ENCODE measurements at regions not wholly inside any gene's neighbourhood (a gene's known extent, or its start where the extent isn't known, plus 50 kb on each side); places are given as distances from the start of the nearest gene placed in this dataset.

GRCh38 chr2:118496870-118497611 lies 350.4 kb downstream of the EN1 start:
- no peak for DNase-seq

- no peak for DNase-seq
These were observed 351.0 kb downstream of the EN1 start for GRCh38 chr2:118496467-118496866.

DNA sequence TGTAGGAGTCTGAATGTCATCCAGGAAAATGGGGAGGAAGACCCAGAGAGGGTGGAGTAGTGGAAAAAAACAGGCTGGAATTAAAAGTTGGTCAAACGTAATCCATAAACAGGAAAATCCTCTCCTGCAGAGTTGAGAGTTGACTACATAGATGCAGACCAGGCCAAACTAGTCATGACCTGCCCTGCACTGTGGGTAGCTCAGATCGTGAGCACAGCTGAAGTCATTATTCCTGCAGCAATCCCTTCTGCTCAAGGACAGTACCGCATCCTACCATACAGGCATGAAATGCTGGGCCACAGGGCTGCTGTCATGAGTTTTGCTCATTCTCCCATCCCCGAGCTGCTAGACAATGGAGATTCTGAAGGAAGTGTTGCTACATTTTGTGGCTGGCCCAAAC lies 352.2 kb downstream of the EN1 start:
- DNase-seq = no peak

DNA sequence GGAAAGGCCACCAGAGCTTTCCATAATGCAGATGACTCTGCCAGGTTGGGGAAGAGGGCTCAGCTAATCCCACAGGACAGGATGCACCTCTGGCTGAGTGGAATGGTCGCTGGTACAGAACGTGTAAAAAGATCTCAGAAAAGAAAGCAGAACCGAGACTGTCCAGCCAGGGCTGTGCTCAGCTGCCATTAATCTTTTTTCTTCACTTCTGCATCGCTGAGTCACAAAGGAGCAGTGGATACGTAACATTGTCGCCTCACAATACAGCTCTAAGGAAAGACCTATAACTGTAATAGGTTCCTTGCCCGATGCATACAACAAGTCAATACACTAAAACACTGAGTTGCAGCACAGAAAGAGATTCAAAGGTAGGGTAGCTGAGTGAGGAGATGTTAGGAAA lies 354.2 kb downstream of the EN1 start:
- DNase-seq = no peak

DNA sequence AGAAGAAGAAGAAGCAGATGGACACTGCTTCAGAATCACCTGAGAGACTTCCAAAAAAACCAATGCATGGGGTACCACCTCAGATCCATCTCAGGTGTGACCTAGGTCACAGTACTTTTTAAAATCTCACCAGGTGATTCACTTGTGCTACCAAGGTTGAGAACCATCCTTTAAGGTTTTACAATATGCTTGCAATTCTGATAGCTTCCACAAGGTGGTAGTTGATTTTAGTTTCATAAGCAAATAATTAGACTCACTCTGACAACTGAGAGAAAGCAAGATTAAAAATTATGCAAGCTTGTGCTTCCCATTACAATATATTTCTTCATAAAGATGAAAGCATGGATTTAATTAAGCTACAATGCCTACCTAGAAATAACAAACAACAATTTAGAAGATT lies 355.1 kb downstream of the EN1 start:
- no peak for DNase-seq

DNA sequence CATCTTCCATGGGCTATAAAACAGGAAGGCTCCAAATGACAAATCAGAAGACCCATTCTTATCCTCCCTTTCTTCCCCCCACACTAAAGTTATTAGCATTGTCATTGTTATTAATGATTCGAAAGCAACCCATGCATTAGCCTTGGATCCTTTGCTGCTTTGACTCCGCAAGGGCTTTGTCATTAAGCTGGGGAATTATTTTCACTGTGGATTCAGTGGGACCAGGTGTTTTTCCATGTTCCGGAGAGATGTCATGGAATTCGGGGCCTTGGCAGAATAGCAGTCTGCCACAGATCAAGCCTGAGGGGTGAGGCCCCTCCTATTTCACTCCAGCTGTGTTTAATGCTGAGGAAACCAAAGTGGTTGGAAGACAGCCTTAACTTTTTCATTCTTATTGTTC lies 357.1 kb downstream of the EN1 start:
- DNase-seq = no peak

DNA sequence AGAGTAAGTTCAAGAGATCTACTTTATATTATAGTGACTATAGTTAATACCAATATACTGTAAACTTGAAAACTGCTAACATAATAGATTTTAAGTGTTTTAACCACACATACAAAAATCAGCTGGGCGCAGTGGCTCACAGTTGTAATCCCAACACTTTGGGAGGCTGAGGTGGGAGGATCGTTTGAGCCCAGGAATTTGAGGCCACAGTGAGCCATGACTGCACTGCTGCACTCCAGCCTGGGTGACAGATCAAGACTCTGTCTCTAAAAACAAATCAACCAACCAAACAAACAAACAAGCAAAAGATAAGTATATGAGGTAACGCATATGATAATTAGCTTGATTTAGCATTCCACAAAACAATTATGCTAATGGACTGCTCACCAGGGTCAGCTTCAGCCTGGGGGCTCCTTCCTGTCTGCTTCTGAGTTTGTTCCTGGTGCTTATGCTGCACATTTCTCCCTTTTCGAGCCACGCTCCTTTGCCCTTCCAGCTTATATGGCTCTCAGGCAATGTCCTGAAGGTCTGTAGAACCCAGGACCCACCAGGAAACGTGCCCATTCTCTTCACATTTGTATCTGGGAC lies 357.6 kb downstream of the EN1 start:
- no peak for DNase-seq

DNA sequence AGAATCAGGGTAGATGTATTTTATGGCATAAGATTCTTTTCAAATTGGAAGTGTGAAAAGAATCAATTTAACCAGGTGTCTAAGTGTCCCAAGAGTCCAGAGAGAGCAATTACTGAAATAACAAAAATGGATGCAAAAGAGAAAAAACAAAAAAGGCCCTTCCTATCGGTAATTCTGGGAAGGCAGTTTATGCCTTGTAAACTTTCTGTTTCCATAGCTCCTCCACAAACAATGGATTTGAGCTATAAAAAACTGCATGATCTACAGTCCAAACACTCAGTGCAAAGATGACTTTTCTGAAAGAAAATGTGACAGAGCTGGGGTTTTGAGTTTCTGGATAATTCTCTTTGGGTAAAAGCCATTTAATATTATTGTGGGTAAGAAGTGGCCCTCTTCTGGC lies 366.1 kb downstream of the EN1 start:
- no peak for DNase-seq

DNA sequence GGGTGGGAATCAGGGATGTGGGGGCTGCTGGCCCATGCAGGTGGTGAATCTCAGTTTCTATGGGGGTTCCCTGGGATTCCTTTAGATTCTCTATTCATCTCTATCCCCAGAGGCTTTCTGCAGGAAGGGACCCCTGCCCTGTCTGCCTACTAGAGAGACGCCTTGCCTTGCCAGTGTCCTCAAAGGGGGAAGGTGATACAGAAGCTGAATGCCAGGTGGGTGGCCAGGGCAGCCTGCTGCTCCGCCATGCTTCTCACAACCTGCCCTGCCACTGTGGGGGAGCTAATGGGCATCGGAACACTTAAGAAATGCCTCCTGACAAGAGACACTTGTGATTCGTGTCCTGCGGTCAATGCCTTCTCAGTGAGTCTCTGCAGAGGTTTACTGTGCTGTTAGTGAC lies 368.4 kb downstream of the EN1 start:
- DNase-seq = no peak

DNA sequence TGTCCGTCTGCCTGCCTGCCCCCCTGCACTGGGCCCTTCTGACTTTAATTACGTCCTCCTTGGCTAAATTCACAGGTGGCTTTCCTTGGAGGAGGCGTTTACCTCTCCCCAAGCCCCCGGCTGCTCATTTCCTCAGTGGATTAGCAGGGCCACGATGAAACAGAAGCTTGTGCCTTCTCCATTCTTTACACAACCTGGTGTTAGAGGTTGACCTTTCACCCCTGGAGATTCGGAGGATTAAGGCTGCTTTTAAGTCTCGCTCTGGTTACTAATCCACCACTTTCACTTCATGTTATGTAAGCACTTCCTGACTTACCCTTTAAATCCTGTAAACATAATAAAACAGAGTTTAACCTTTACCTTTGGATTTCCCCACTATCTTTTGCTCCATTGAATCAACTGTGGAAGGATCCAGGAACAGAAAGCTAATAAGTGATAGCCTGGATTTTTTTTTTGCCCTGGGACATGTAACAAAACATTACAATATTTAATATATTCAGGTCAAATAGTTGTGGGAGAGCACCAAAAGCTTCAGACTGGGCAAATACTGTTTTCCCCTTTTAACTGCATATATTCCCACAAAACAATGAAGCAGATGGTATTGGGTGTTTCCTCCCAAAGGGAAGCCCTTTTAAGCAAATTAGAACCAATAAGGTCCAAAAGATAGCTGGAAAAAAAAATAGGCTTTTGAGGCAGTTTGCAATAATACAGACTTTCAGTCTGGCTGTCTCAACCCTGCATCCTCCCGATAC lies 370.2 kb downstream of the EN1 start:
- DNase-seq = no peak

DNA sequence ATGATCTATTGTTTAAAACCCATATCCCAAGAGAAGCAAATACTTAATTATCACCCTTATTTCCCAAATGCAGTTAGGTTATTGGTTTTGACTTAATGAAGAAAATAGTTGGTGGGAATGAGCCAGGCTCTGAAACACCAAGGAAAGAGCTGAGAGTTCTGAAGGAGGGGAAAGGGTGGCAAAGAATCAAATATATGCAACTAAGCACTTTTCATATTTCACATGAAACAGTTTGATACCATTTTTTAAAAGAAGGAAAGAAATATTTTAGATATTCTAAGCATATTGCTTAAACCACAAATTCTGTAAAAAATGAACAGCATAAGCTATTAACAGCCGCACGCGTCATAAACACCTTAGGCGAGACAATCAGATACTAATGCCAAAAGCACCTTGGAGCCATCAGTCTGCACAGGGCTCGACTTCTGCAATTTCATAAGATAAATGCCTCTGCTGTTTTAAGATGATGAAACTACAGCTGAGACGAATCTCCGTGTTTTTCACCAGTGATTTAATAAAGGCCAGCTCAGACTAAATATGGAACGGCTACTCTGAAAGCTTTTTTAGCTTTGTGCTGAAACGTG lies 371.7 kb downstream of the EN1 start:
- DNase-seq = no peak

GRCh38 chr2:118474541-118474920 lies 372.9 kb downstream of the EN1 start:
- no peak for DNase-seq

- DNase-seq = peak; percentile 6
These were observed 373.5 kb downstream of the EN1 start for GRCh38 chr2:118473846-118474540.

- no peak for DNase-seq
These were observed 374.2 kb downstream of the EN1 start for GRCh38 chr2:118473241-118473640.

DNA sequence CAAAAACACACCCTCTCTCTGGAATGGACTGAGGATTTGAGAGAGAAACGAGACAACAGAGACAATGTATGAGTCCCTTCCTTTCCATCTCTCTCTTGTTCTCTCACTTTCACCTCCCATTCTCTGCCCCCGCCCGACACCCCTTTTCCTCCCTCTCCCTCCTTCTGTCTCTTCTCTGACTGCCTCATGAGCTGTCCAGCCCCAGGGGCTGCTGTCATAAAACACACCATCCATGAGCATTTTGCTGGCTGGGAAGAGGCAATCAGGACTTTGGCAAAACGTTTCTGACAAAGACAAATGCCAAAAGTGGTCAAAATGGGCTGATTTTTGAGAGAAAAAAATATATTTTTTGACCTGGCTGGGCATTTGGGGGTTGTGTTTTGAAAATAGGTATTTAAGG lies 377.2 kb downstream of the EN1 start:
- DNase-seq = no peak

DNA sequence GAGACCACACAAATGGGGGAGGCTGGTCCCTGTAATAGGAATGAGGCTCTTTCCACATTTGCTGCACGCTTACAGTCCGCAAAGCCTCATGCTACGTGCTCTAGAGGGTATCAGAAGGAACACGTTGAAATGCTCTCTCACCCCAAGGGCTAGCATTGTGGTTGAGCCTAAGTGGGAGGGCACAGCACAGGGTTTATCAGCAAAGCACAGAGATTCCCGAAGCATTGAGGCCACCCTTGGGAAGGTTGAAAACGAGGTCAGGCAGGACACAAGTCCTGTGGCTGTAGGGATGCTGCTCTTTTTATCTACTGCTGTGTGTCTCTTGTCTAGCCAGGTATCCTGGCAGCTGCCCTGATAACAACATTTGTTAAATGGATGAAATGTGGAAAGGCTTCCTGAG lies 378.3 kb downstream of the EN1 start:
- no peak for DNase-seq

- no peak for DNase-seq
These were observed 376.4 kb downstream of the INSIG2 start for GRCh38 chr2:118464546-118465265.

GRCh38 chr2:118464046-118464445 lies 375.8 kb downstream of the INSIG2 start:
- no peak for DNase-seq

- no peak for DNase-seq
These were observed 372.2 kb downstream of the INSIG2 start for GRCh38 chr2:118460425-118460824.

- no peak for DNase-seq
These were observed 371.2 kb downstream of the INSIG2 start for GRCh38 chr2:118459426-118459825.

DNA sequence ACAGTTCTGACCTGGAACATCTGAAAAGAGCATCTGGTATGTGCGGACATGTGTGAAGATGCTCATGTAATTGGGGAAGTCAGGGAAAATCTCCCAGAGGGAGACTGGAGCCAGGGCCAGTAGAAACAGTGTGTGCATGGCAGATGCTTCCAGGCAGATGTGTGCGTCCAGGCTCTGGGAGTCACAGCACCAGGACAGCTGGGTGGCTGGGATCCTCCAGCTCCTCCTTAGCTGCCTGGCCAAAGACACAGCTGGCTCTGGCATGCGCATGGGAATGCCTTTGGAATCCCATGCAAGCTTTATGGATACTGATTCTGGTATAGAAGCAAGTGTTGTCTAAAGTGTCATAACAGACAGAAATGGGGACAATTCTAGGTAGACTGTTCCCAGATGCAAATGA lies 369.7 kb downstream of the INSIG2 start:
- no peak for DNase-seq

- DNase-seq = no peak
These were observed 361.1 kb downstream of the INSIG2 start for GRCh38 chr2:118449401-118449800.

GRCh38 chr2:118443596-118443995 lies 355.3 kb downstream of the INSIG2 start:
- no peak for DNase-seq

All from DMS79 (cell line).